Nephron progenitor cell (in vitro differentiated cells): ENCODE measurements at regions not wholly inside any gene's neighbourhood (a gene's known extent, or its start where the extent isn't known, plus 50 kb on each side); places are given as distances from the start of the nearest gene placed in this dataset.

Source experiments
- DNase-seq: peaks from one replicate; pipeline ENCODE4 v3.0.0; 2021
- H3K27ac Mint-ChIP-seq: 2 replicates; pipeline ENCODE4 v1.8.0; 2021; ENCODE audit warnings: mild to moderate bottlenecking, moderate library complexity, mixed read lengths
- H3K27me3 Mint-ChIP-seq: 2 replicates; pipeline ENCODE4 v1.8.0; 2021; ENCODE audit warnings: mild to moderate bottlenecking, low read depth, mixed read lengths; ENCODE audit not compliant: poor library complexity
- H3K36me3 Mint-ChIP-seq: 2 replicates; pipeline ENCODE4 v1.8.0; 2021; ENCODE audit warnings: low read depth, mixed read lengths
- H3K4me1 Mint-ChIP-seq: 2 replicates; pipeline ENCODE4 v1.8.0; 2021; ENCODE audit warnings: mixed read lengths
- H3K4me3 Mint-ChIP-seq: 2 replicates; pipeline ENCODE4 v1.8.0; 2021; ENCODE audit warnings: mild to moderate bottlenecking, moderate library complexity, mixed read lengths
- H3K9me3 Mint-ChIP-seq: 2 replicates; pipeline ENCODE4 v1.8.0; 2021; ENCODE audit warnings: mild to moderate bottlenecking, moderate library complexity, mixed read lengths
- CTCF ChIP-seq: fragments of 200-600 bp; sonication (generic); IDR thresholded peaks from 2 replicates; pipeline ENCODE4 v1.5.0; 2021; ENCODE audit warnings: antibody characterized with exemption

- DNase-seq: no peak
- peak overlapping the region; percentile 89 for H3K27ac Mint-ChIP-seq
- H3K27me3 Mint-ChIP-seq: no peaks in the 10 kb centered on the region
- no peaks in the 10 kb centered on the region for H3K36me3 Mint-ChIP-seq
- H3K4me3 Mint-ChIP-seq: no peak overlapping the region
- peaks cover 19% of the 10 kb centered on the region for H3K9me3 Mint-ChIP-seq
- peaks cover 16% of the 10 kb centered on the region for H3K4me1 Mint-ChIP-seq
- no peak for TF ChIP-seq CTCF
Observed at GRCh38 chr12:83199069-83199468, 512.4 kb downstream of the TMTC2 start.

GRCh38 chr12:83198291-83199015 is 511.7 kb downstream of the TMTC2 start:
- TF ChIP-seq CTCF: no peak
- H3K27me3 Mint-ChIP-seq: no peaks in the 10 kb centered on the region
- H3K27ac Mint-ChIP-seq: peak overlapping the region; percentile 89
- H3K4me1 Mint-ChIP-seq: peaks cover 16% of the 10 kb centered on the region
- H3K4me3 Mint-ChIP-seq: peak overlapping the region; percentile 61
- H3K36me3 Mint-ChIP-seq: no peaks in the 10 kb centered on the region
- DNase-seq: no peak
- peaks cover 19% of the 10 kb centered on the region for H3K9me3 Mint-ChIP-seq

GRCh38 chr12:83197483-83197914 is 510.8 kb downstream of the TMTC2 start:
- Mint-ChIP-seq H3K27me3 (no peaks in the 10 kb centered on the region), H3K4me3 (no peak overlapping the region), H3K9me3 (peaks cover 26% of the 10 kb centered on the region), H3K36me3 (no peaks in the 10 kb centered on the region), H3K4me1 (peaks cover 16% of the 10 kb centered on the region), H3K27ac (no peak overlapping the region)
- DNase-seq: no peak
- TF ChIP-seq CTCF: no peak

GRCh38 chr12:83196694-83197350 is 510.1 kb downstream of the TMTC2 start:
- Mint-ChIP-seq H3K27me3 (no peaks in the 10 kb centered on the region), H3K4me3 (no peak overlapping the region), H3K9me3 (peaks cover 26% of the 10 kb centered on the region), H3K4me1 (peaks cover 16% of the 10 kb centered on the region), H3K36me3 (no peaks in the 10 kb centered on the region), H3K27ac (no peak overlapping the region)
- DNase-seq: no peak
- TF ChIP-seq CTCF: no peak

- no peak for DNase-seq
- Mint-ChIP-seq H3K4me3 (no peak overlapping the region), H3K27me3 (no peaks in the 10 kb centered on the region), H3K4me1 (peaks cover 5% of the 10 kb centered on the region), H3K27ac (no peak overlapping the region), H3K36me3 (no peaks in the 10 kb centered on the region), H3K9me3 (peaks cover 11% of the 10 kb centered on the region)
- no peak for TF ChIP-seq CTCF
Observed at GRCh38 chr12:83190631-83191390, 504.1 kb downstream of the TMTC2 start.
